ENCODE measurements at regions not wholly inside any gene's neighbourhood (a gene's known extent, or its start where the extent isn't known, plus 50 kb on each side); places are given as distances from the start of the nearest gene placed in this dataset.

DNA sequence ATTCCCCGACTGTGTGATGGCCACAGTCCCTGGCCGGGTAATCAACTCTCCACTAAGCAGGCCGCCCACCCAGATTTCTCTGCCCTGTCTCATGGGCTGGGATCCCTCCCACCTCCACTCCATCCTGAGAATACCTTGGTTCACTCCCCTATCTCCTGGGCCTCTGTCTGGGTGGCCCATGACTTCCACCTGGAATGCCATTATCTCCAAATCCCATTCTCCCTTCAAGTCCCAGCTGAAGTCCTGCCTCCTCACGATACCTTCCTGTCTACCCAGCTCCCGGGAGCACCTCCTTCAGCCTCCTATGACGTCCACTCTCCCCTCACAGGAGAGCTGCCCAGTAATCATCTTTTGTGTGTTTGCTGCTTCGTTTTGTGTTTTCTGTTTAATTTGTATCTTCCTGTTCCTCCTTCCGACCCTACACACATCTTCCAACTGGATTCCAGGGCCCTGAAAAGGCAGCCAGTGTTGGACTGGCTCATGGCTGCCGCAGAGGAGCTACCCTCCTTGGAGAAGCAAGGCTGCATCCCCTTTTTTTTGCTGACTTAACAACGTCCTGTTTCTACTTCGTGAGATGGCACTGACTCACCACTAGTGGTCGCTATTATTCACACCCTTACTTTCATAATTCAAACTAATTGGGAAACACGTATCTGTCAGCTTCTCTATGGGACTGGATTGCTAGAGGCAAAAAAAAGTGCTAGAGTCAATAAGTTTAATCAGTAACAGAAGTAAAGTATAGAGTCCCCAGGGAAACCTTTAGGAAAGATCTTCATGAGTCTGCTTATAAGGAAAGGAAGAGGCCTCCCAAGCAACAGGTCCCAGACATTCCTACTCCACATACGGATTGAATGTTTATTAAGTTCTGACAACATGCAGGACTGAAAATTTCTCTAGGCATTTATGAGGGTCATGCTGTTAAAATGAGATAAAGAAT lies 171.9 kb upstream of the GATA6 start:
- DNase-seq = no peak

DNA sequence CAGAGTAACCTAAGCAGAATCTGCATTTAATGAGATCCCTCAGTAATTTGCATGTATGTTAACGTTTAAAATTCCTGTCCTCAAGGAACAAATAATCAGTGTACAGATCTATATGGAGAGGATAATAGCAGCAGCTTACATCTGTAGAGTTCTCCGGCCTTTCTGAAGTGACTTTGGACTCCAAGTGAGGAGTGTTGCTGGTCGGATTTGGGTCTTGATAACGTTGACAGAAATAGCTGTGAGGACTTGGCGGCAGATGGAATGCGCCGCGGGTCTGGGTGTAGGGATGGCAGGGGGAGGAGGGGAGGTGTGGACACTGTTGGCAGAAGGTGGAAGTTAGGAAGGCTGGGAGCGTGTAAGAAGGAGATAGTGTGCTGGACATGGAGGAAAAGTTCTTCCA lies 170.9 kb upstream of the GATA6 start:
- DNase-seq = no peak

DNA sequence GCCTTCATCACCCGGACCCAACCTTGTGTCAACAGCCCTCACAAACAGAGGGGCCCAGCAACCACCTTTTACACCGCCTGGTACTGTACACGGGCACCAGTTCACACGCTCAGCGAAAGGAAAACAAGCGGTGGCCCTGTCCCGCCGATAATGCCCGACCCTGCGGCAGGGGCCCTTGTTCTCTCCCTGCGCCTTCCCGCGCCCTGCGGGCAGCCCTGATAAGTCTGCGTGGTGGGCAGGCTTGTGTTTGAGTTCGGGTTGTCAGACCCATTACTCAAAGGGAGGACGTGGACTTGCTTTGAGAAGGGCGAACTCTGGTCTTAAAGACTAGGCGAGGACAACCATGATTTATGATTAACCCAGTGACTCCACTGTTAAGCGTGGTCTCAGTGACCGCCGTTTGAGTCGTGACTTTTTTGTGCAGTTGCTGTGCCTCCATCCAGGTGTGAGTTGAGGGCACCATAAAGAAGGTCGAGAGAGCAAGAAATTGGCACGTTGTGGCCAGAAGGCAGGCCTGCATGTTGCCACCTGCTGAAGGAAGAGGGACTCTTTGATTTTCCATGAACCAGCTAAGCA lies 167.4 kb upstream of the GATA6 start:
- DNase-seq = no peak

DNA sequence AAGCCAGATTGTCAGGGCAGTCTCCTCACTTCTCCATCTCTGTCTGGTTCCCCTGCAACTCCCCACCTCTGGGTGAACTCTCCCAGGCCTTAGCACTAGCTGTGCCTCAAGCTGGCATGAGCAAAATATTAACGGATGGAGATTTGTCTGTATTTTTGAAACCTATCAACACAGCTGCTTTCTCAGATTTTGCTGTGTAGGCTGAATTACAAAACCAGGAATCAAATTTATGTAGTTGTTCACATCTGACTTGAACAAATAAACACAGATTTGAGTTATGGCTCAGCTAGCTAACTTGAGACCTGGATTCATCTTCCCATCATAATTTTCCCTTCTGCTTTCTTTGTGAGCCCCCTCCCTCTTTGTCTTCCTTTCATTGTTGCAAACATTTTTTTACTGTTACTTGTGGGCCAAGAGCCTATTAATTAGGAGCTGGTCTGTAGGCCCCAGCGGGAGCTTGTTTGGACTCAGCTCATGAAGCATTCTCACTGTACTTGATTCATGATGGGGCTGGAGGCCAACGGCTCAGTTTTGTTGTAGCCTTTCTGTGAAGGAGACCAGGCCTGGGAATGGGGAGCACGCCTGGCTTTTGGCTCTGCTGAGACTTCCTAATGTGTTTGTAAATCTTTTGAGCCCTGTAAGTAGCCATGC lies 164.1 kb upstream of the GATA6 start:
- DNase-seq = no peak

DNA sequence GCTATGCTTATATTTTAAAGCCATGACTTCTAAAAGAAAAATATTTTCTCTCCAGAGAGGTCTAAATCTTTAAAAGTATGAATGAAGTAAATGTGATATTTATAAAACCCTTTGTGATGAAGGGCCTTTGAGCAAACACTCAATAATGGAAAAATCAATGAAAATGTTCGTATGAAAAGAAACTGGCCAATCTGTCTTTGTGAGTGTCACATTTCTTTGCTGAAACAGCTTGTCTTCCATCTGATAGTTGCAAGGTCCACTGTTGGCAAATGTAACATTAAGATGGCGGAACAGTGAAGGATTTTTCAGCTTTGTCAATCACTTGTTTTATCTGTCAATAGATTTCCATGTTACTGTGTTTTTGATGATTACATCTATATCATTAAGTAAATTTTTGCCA lies 162.9 kb upstream of the GATA6 start:
- DNase-seq = no peak

DNA sequence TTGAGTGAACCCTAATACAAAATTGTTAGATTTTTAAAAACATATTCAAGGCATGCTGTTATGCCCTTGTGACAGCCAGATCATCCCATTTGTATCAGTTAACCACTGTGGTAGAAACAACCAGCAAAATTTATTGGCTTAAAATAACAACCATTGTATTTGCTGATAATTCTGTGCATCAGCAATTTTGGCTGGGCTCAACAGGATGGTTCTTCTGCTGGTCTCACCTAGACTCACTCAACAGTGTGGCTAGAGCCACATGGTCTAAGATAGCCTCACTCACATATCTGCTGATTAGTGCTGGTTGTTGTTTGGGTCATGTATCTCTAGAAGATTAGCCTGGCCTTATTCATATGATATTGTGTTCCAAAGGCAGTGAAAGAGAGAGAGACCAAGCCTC lies 160.1 kb upstream of the GATA6 start:
- DNase-seq = no peak

DNA sequence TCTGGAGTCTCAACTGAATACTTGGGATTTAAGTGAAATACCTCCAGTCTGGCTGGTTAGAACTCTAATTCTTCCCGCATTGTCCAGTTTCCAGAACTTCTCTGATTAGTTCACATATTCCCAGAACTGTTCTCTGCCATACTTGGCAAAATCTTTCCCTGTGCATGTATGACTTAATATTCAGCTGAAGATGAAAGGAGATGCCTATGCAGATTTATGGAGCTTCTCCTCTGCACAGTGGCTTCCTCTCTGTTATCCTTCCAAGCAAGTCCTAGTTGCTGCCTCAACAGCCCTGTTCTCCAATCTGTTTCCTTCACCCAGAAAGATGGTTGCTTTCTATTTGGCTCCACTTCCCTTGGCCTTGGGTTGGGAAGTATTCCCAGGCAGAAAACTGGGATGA lies 155.4 kb upstream of the GATA6 start:
- DNase-seq = no peak

DNA sequence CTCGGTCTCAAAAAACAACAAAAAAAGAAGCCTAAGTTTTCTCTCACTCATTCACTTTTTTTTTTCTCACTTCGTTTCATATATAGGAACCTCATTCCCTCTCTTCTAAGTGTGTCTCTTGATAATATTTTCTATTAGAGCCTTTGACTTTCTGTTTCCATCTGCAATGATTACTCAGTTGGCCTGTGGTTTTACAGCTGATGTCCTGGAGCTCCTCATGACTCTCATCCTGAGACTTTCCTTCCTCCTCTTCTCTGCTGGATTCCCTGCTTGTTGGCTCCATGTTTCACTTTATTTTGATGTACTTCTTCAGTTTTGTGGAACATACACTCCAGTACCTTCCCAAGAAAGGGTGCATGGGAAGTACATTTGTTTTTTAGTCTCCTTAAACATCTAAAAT lies 154.2 kb upstream of the GATA6 start:
- DNase-seq = no peak

DNA sequence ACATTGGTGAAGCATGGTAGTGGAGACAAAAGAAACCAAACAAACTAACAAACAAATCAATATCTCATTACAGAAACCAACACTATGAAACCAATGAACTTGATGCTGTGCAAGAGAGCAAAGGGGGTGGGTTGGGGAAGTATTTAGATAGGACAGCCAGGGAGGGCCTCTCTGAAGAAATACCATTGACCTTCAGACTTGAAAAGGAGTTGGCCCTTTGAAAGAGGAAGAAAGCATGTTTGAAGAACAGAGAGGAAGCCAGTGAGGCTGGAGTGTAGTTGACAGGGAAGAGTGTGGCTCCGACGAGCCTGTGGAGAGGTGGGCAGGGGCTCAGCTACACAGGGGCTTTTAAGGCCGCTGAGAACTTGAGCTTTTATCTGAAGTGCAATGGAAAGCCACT lies 151.0 kb upstream of the GATA6 start:
- DNase-seq = no peak

DNA sequence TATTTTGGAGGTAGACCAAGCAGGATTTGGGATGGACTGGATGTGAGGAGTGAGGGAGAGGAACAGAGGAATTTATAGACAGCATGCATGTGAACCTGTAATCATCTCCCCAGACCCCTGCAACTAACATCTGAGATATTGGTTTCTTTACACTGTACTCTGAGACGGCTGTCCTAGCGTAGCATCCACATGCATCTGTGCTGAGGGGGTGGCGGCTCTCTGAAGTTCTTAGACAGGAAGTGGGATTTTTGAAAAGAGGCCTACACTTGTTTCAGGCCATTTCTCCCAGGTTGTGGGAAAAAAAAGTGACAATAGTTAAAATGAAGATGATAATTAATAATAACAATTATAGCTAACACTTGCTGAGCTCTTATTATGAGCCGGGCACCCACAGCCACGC lies 150.2 kb upstream of the GATA6 start:
- DNase-seq = no peak

DNA sequence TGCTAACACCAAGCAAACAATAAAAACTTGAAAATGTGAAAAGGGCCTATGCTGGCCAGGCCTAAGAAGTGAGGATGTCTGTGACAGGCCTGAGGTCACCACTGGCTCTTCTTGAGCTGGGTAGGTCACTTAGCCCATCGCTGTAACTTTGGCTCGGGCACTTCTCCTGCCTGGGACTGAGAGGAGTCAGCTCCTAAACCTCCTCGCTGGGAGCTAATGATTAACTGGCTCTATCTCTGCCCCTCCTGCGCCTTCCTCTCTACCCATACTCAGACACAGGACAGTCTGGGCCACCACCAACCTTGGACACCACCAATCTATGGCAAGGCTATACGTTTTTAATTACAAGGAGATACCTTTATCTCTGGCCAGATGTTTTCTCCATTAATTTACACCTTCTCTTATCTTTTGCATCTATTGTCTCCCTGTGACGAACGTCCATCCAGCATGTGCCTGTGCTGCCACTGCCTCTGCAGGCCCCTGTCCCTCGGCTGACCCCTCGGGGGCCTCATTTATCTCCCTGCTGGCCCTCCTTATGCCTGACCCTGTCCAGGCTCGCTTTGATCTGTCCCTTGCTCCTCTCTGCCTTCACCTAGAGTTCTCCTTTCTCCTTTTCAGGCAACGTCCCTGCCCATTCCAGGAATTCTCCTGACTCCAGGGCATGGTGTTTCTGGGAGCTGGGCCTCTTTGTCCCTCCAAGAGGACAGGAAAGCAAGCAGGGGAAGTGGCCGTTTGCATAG lies 149.1 kb upstream of the GATA6 start:
- DNase-seq = no peak

DNA sequence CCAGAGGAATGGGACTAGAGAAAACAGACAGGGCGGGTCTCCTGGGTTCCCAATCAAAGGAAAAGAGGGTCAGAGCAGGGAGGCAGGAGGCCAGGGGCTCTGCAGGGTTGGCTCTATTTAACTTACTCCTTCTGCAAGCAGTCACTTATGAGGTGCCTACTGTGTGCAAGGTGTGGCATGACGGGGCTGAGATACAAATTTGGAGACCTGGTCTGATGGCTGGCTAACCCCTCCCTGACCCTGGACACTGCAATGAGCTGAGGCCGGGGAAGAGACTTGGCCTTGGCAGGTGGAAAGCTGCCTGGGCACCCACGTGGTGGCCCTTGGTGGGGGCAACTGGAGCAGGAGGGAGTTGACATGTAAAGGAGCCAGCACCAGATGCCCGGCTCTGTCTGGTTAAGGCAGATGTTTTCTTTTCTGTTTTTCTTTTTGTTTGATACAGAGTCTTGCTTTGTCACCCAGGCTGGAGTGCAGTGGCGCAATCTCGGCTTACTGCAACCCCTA lies 148.5 kb upstream of the GATA6 start:
- DNase-seq = no peak

DNA sequence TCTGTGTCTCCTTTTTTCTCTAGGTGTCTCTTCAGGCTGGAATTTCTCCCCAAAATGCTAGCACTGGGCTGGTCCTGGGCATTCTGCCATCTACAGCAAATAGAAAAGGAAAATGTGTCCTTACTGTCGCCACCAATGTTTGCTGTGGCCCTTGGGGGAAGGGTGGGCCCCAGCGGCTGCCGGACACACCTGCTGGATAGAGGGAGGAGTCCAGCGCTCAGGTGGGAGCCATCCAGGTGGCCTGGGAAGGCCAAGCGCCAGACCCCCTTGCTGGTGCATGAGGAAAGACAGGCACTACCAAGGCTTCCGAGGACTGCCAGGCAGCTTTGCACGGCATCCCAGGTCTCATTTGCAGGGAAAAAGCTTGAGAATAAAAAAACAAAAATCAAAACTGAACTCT lies 147.7 kb upstream of the GATA6 start:
- no peak for DNase-seq

DNA sequence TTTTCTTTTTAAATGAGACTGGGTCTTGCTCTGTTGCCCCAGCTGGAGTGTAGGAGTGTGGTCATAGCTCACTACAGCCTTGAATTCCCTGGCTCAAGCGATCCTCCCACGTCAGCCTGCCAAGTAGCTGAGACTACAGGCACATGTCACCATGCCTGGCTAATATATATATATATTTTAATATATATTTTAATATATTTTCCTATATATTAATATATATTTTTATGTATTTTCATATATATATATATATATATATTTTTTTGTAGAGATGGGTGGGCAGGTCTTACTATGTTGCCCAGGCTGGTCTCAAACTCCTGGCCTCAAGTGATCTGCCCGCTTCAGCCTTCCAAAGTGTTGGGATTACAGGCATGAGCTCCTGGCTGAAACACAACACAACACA lies 144.5 kb upstream of the GATA6 start:
- no peak for DNase-seq

DNA sequence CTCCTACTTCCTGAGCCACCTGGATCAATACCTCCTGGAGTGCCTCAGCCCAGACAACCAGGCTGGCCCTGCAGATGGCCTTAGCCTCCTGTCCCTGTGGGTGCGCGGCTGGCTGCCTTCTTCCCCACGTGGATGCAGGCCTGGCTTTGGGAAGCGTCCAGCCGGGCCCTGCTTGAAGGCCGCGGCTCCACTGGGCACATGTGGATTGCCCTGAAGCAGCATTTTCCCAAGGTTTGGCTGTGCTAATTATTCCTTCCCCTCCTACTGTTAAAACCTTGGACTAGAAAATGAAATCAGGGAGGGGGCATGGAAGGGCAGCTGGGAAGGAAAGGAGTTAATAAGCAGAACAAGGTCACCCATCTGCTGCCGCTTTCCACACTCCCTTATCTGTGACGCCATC lies 143.0 kb upstream of the GATA6 start:
- DNase-seq = no peak

DNA sequence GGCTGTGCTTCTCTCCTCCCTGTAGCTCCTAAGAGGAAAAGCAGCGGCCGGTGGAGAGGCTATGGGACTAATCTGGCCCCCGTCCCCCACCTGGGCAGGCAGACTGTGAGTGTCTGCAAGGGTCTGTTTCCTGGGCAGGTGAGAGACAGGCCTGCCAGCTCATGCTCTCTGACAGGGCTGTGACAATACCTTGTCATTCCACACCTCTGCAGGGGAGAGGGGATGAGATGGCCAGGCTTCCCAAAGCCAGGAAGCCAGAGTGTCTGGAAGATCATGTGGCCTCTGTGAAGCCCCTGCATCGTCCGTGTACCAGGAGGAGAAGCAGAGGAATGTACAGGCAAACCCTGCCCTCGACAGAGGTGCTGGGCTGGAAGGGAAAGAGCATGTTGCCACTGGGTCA lies 142.5 kb upstream of the GATA6 start:
- no peak for DNase-seq

DNA sequence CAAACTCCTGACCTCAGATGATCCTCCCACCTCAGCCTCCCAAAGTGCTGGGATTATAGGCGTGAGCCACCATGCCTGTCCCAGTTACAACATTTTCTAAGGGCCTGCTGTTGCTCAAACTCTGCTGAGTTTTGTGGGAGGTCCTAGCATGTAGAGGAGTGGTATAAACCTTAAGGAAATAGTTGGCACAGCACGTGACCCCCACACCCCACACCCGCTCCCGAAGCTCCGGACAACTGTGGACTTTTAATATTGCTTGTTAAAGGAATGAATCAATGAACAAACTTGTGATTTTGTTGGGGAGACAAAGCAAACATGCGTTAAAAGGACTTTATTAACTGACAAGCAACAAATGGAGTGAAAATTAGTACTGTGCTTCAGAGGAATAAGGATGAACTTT lies 137.8 kb upstream of the GATA6 start:
- DNase-seq = no peak

DNA sequence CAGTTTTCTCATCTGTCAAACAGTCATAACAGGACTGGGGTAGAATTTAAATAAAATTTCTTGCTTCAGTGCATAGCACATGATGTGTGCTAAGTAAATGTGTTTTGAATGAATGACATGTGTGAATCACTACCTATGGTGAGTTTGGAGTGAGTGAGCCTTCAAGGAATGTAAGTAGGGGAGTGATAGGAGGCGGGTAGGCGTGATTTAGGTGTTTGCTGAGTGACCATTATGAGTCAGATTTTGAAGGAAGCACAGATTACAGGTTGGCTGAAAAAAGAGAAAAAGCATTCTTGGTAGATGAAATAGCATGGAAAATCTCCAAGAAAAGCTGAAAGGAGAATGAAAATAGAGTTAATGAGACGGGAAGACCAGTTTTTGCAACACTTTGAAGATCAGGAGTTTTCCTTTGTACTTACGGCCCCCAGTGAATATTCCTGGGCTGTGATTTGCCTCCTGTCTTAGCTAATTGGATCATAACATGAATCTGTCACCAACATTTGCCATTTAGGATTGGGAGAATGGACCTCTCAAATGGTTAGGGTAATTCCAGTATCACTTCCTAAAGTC lies 136.9 kb upstream of the GATA6 start:
- DNase-seq = no peak

DNA sequence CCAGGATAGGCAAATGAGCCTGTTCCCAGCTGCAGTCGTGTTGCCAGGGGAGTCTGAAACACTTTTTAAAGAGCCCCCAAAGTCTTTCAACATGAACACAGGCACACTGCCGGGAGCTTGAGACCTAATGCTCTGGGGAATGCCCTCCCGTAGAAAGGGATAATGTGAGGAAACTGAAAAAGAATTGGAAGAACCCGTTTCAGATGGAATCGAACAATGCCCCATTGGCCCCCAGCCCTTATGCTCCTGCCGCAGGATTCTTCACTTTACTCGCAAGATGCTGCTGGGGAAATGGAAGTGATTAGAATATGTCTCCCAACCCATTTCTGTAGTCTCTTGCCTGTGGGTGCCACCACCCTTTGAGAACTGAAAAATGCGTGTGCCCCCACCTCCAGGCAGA lies 136.3 kb upstream of the GATA6 start:
- no peak for DNase-seq

DNA sequence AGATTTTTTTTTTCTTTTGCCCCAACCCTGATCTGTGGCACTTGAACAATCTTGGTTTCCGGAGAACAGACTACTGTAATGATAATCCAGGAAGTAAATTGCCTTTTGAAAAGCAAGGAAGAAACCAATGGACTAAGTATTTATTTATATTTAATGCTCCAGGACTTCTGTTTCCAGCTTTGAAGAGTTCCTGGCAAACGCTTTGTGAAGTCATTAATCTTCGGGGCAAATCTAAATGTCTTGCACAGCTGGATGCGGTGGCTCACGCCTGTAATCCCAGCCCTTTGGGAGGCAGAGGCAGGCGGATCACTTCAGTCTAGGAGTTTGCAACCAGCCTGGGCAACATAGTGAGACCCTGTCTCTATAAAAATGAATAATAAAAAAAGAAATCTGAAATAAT lies 135.1 kb upstream of the GATA6 start:
- no peak for DNase-seq

DNA sequence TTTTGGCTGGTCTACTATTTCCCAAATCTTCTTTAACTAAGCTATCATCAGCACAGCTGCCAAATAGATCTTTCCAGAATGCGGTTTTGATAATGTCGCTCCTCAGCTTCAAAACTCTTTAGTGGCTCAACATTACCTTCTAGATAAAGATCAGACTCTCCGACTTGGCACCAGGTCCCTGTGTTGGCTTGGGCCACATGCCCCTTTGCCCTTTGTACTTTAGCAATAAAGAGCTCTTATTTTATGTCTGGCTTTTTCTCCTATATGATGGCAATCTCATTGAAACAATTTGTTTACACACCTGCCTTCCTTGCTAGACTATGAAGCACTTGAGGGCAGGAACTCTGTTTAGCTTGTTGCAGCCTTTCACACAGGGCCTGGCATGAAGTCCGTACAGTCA lies 128.9 kb upstream of the GATA6 start:
- DNase-seq = no peak

DNA sequence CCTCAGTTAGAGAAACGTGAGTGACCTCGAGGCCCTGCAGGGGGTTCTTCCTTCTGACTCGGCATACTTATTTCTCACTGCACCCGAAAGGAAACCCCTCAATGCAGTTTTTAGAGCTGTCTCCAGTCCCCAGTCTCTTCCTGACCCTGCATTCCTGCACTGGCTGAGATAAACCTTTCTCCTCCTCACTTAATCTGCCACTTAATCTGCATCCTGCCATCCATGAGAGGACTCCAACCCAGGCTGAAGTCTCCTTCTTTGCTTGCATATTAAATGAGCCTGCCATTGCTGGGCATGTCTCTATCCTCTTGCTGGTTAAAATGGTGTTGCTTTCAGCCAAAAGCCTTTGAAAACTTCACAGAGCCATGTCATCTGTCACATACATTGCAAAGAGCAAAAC lies 125.6 kb upstream of the GATA6 start:
- DNase-seq = no peak
